K562 (cell line): ENCODE measurements at regions not wholly inside any gene's neighbourhood (a gene's known extent, or its start where the extent isn't known, plus 50 kb on each side); places are given as distances from the start of the nearest gene placed in this dataset.

ENCODE experiments used
- ATAC-seq: fragments of 200-7000 bp; cut with Tn5 transposase; 3 replicates; pipeline ENCODE4 v1.9.1; 2020; ENCODE audit warnings: moderate library complexity
- BruUV-seq: library from RNA; stranded (reverse); fragments of 400-500 nt; replicated peaks from 2 replicates; lab custom pipeline; 2021; lab: Mats Ljungman, UMichigan
- CTCF ChIA-PET: fragments of 300-600 bp; formaldehyde crosslinking; extraction: SDS; loops from one replicate; lab custom pipeline; 2021; ENCODE audit warnings: low intra/inter-chr PET ratio; lab: Yijun Ruan, JAX
- POLR2A ChIA-PET: fragments of 300-600, 350-650 bp; sonication (Branson Sonifier 250); formaldehyde crosslinking; extraction: SDS; loops from one replicate; lab custom pipeline; 2021; ENCODE audit warnings: antibody characterized with exemption, inconsistent platforms; lab: Yijun Ruan, JAX
- DNase-seq, 4 experiments: peaks; one replicate each; pipeline versions ENCODE4 v3.0.0 to v3.0.0-alpha.2; 2011 to 2018; ENCODE audit warnings: low spot score in 3 of 4, mixed read lengths in 3 of 4; ENCODE audit errors: extremely low read depth in 1 of 4
- FAIRE-seq: peaks from 2 replicates; lab custom pipeline; 2011; peaks lifted over from hg19 to GRCh38; lab: Jason Lieb, UNC
- H2AFZ ChIP-seq: 2 replicates; pipeline ENCODE4 v1.6.0; 2011; ENCODE audit warnings: low read depth, low read length, control low read depth, inconsistent platforms
- H3K27ac ChIP-seq: fragments of 200-600 bp; 3 replicates; pipeline ENCODE4 v1.8.0; 2011; ENCODE audit warnings: low read depth, mild to moderate bottlenecking, control low read depth, inconsistent platforms, low read length, moderate library complexity, mixed read lengths; ENCODE audit errors: extremely low read depth
- H3K27me3 ChIP-seq, 2 experiments: fragments of 300-600 bp in 1 of 2; 2 replicates in 1 of 2; 3 replicates in 1 of 2; pipeline versions ENCODE4 v1.6.0 to v1.8.0; 2011; ENCODE audit warnings: inconsistent platforms in 2 of 2, low read length in 2 of 2, mild to moderate bottlenecking in 1 of 2, mixed read lengths in 1 of 2, moderate library complexity in 1 of 2; ENCODE audit not compliant: control insufficient read depth in 2 of 2, insufficient read depth in 2 of 2
- H3K36me3 ChIP-seq: fragments of 300-600 bp; 3 replicates; pipeline ENCODE4 v1.8.0; 2011; ENCODE audit warnings: mild to moderate bottlenecking, low read length, inconsistent platforms; ENCODE audit not compliant: control insufficient read depth, insufficient read depth
- H3K4me1 ChIP-seq, 2 experiments: fragments of 200-600 bp in 1 of 2; replicated peaks in 1 of 2; 2 replicates in 1 of 2; 3 replicates in 1 of 2; pipeline versions ENCODE4 v1.5.1 to v1.8.0; 2011; ENCODE audit warnings: inconsistent platforms in 2 of 2, low read length in 2 of 2, mild to moderate bottlenecking in 1 of 2, mixed read lengths in 1 of 2, moderate library complexity in 1 of 2; ENCODE audit not compliant: control insufficient read depth in 2 of 2, insufficient read depth in 2 of 2
- H3K4me2 ChIP-seq: 2 replicates; pipeline ENCODE4 v1.6.1; 2011; ENCODE audit warnings: low read length, control low read depth, inconsistent platforms, mixed read lengths; ENCODE audit not compliant: insufficient read depth
- H3K4me3 ChIP-seq: fragments of 200-600 bp; sonication (generic), shearing (Covaris generic); 2 replicates; pipeline ENCODE4 v1.5.1; 2016; ENCODE audit warnings: control low read depth, inconsistent platforms
- H3K79me2 ChIP-seq: fragments of 200-600 bp; 3 replicates; pipeline ENCODE4 v1.8.0; 2011; ENCODE audit warnings: low read length, inconsistent platforms; ENCODE audit not compliant: control insufficient read depth, insufficient read depth
- H3K9ac ChIP-seq, 2 experiments: 2 replicates each; pipeline versions ENCODE4 v1.6.0 to v1.6.1; 2011; ENCODE audit warnings: low read depth in 2 of 2, low read length in 2 of 2, control low read depth in 1 of 2, inconsistent platforms in 1 of 2, mild to moderate bottlenecking in 1 of 2, mixed read lengths in 1 of 2; ENCODE audit not compliant: insufficient read depth in 1 of 2
- H3K9me1 ChIP-seq: one replicate; pipeline ENCODE4 v1.6.0; 2011; ENCODE audit warnings: inconsistent platforms, mild to moderate bottlenecking, low read length, moderate library complexity; ENCODE audit not compliant: control insufficient read depth, insufficient read depth
- H3K9me3 ChIP-seq: replicated peaks from 2 replicates; pipeline ENCODE4 v1.5.1; 2011; ENCODE audit warnings: low read depth, low read length, inconsistent platforms; ENCODE audit not compliant: control insufficient read depth, insufficient read depth
- H4K20me1 ChIP-seq: replicated peaks from 2 replicates; pipeline ENCODE4 v1.6.1; 2011; ENCODE audit warnings: low read length, inconsistent platforms, mixed read lengths; ENCODE audit not compliant: control insufficient read depth, insufficient read depth
- GATAD2B ChIP-seq: fragments of 450-650 bp; IDR thresholded peaks from 2 replicates; pipeline ENCODE4 v1.6.1; 2017; ENCODE audit warnings: mild to moderate bottlenecking, borderline replicate concordance
- NCOA4 ChIP-seq: fragments of 450-650 bp; IDR thresholded peaks from 2 replicates; pipeline ENCODE4 v1.6.1; 2018; ENCODE audit warnings: mild to moderate bottlenecking; ENCODE audit not compliant: partially characterized antibody
- RBM39 ChIP-seq: fragments of 200-400 bp; formaldehyde crosslinking; optimal IDR thresholded peaks from 2 replicates; pipeline ENCODE3; 2018; ENCODE audit warnings: low read depth, low read length
- SIRT6 ChIP-seq: IDR thresholded peaks from one replicate; pipeline ENCODE4 v1.6.1; 2012; ENCODE audit warnings: low read depth, mild to moderate bottlenecking, control low read depth, inconsistent platforms, low read length, moderate library complexity
- ZNF121 ChIP-seq: sonication (generic); formaldehyde crosslinking; conservative IDR thresholded peaks from 2 replicates; pipeline ENCODE4 v1.8.0; 2022; ENCODE audit warnings: missing genetic modification reagents
- ZNF217 ChIP-seq: sonication (generic); formaldehyde crosslinking; IDR thresholded peaks from 2 replicates; pipeline ENCODE4 v1.8.0; 2022; ENCODE audit warnings: mild to moderate bottlenecking, missing genetic modification reagents
- WGBS: fragments of 100-300 bp; shearing (Covaris generic); methylation state at CpG from one replicate; pipeline ENCODE4 v1.1.6; 2016; ENCODE audit warnings: low coverage, mixed read lengths; ENCODE audit not compliant: insufficient coverage; ENCODE audit errors: missing lambda C conversion rate; 5-methylcytosine and 5-hydroxymethylcytosine counted together
- in situ Hi-C: fragments of 300-500 bp; cut with MboI; formaldehyde crosslinking; loops from 4 replicates; pipeline ENCODE4 v1.15.0; 2018; ENCODE audit warnings: inconsistent platforms, mixed read lengths
- intact Hi-C: fragments of 100-400 bp; cut with micrococcal nuclease; formaldehyde crosslinking; loops from 2 replicates; pipeline ENCODE4 v1.14.2; 2022
- TF ChIP-seq, protein P1 (sequence below), 3 experiments: IDR thresholded peaks in 2 of 3; conservative IDR thresholded peaks in 1 of 3; 2 replicates each; pipeline ENCODE4 v1.5.1; 2011 to 2012; ENCODE audit warnings: low read length in 3 of 3, mild to moderate bottlenecking in 3 of 3, control low read depth in 2 of 3, improper control_type of control experiment in 1 of 3, inconsistent platforms in 1 of 3, low read depth in 1 of 3, mixed read lengths in 1 of 3, moderate library complexity in 1 of 3; ENCODE audit not compliant: insufficient read depth in 2 of 3
- TF ChIP-seq, protein P2 (sequence below), 3 experiments: fragments of 200-800 bp in 1 of 3; fragments of 250-450 bp in 1 of 3; fragments of 450-650 bp in 1 of 3; sonication (Bioruptor Pico) in 1 of 3; sonication (Bioruptor generic) in 1 of 3; formaldehyde crosslinking in 1 of 3; IDR thresholded peaks; 2 replicates each; pipeline versions ENCODE4 v1.6.1 to v1.8.0; 2016 to 2022; ENCODE audit warnings: mild to moderate bottlenecking in 2 of 3, missing genetic modification characterization in 2 of 3, missing compliant biosample characterization in 1 of 3, moderate library complexity in 1 of 3

DNA sequence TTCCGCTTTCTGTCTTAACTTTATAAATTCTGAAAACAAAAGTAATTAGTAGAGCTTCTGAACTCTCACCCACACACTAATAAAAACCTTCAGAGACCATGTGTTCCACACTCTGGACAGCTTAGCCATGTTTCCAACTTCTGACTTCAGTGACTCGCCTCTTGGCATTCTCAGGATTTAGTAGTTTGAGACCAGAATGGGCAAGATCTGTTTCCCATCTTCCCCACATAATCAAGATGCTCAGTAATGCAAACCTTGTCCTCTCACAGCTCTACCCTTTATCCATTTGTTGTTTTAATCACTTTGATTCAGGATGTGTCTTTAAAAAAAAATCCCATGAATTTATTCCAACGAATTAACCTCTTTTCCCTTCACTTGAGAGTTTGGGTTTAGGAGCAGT is 166.6 kb upstream of the SLC24A5 start:
- Histone ChIP-seq H3K9ac (no peak overlapping the region), H3K27me3 (no peaks in the 10 kb centered on the region), H3K4me1 (no peaks in the 10 kb centered on the region), H3K36me3 (no peaks in the 10 kb centered on the region), H2AFZ (no peak overlapping the region), H3K4me2 (no peak overlapping the region)
- no TSS peak for BruUV-seq
- in situ Hi-C loops: no loop called here
- CTCF ChIA-PET: no interaction called here
- ATAC-seq: no peak
- TF ChIP-seq NCOA4: no peak
- TF ChIP-seq, protein P1, sequence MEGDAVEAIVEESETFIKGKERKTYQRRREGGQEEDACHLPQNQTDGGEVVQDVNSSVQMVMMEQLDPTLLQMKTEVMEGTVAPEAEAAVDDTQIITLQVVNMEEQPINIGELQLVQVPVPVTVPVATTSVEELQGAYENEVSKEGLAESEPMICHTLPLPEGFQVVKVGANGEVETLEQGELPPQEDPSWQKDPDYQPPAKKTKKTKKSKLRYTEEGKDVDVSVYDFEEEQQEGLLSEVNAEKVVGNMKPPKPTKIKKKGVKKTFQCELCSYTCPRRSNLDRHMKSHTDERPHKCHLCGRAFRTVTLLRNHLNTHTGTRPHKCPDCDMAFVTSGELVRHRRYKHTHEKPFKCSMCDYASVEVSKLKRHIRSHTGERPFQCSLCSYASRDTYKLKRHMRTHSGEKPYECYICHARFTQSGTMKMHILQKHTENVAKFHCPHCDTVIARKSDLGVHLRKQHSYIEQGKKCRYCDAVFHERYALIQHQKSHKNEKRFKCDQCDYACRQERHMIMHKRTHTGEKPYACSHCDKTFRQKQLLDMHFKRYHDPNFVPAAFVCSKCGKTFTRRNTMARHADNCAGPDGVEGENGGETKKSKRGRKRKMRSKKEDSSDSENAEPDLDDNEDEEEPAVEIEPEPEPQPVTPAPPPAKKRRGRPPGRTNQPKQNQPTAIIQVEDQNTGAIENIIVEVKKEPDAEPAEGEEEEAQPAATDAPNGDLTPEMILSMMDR (IDR thresholded peaks at IDR 0.05 in 2 of 3, conservative IDR thresholded peaks at IDR 0.05 in 1 of 3; ENCODE audit: insufficient read depth in 2 of 3, low read depth in 1 of 3, low read length in 3 of 3): no peak
- TF ChIP-seq SIRT6: no peak
- no peak for TF ChIP-seq ZNF121 (CRISPR knock-in tag)
- TF ChIP-seq, all 486 proteins: peak for 0
- no peaks in the 10 kb centered on the region for H4K20me1 ChIP-seq
- WGBS: 0% methylated on average over 3 of the region's 3 CpGs
- no peak for FAIRE-seq
- no peak overlapping the region for H3K4me3 ChIP-seq
- no peaks in the 10 kb centered on the region for H3K9me1 ChIP-seq
- no peaks in the 10 kb centered on the region; the same call in 1 of the 2 replicates for H3K9me3 ChIP-seq
- intact Hi-C loops: no loop called here
- no peaks in the 10 kb centered on the region for H3K79me2 ChIP-seq
- H3K27ac ChIP-seq: no peak overlapping the region
- DNase-seq: no peak
- POLR2A ChIA-PET: no interaction called here

DNA sequence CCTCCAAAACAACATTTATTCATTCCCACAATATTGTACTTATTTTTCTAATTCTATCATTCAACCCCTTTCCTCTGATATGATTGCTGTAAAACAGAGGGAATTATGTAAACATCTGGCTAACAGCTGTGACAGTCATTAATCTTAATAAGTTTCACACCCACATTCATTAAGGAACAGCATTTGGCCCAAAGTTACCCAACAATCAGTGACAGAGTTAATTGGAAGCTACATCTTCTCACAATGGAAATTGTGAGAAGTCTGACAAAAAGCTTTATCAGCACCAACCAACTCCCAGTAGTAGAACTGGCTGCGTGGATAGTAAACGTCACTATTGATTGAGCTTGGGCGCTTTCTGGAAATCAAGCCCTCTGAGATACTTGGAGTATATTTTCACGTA is 165.8 kb upstream of the SLC24A5 start:
- ATAC-seq (no peak), DNase-seq (no peak), FAIRE-seq (no peak)
- Histone ChIP-seq H3K27me3 (no peaks in the 10 kb centered on the region), H3K9ac (no peak overlapping the region), H3K4me3 (no peak overlapping the region), H3K4me2 (no peak overlapping the region), H3K79me2 (no peaks in the 10 kb centered on the region), H3K4me1 (no peaks in the 10 kb centered on the region), H2AFZ (no peak overlapping the region), H3K36me3 (no peaks in the 10 kb centered on the region), H4K20me1 (no peaks in the 10 kb centered on the region), H3K27ac (no peak overlapping the region), H3K9me1 (no peaks in the 10 kb centered on the region), H3K9me3 (no peaks in the 10 kb centered on the region; the same call in 1 of the 2 replicates)
- intact Hi-C loops: no loop called here
- no TSS peak for BruUV-seq
- in situ Hi-C loops: no loop called here
- ChIA-PET CTCF (no interaction called here), POLR2A (no interaction called here)
- TF ChIP-seq ZNF217 (CRISPR knock-in tag) (no peak), RBM39 (no peak), GATAD2B (no peak)
- TF ChIP-seq, protein P2, sequence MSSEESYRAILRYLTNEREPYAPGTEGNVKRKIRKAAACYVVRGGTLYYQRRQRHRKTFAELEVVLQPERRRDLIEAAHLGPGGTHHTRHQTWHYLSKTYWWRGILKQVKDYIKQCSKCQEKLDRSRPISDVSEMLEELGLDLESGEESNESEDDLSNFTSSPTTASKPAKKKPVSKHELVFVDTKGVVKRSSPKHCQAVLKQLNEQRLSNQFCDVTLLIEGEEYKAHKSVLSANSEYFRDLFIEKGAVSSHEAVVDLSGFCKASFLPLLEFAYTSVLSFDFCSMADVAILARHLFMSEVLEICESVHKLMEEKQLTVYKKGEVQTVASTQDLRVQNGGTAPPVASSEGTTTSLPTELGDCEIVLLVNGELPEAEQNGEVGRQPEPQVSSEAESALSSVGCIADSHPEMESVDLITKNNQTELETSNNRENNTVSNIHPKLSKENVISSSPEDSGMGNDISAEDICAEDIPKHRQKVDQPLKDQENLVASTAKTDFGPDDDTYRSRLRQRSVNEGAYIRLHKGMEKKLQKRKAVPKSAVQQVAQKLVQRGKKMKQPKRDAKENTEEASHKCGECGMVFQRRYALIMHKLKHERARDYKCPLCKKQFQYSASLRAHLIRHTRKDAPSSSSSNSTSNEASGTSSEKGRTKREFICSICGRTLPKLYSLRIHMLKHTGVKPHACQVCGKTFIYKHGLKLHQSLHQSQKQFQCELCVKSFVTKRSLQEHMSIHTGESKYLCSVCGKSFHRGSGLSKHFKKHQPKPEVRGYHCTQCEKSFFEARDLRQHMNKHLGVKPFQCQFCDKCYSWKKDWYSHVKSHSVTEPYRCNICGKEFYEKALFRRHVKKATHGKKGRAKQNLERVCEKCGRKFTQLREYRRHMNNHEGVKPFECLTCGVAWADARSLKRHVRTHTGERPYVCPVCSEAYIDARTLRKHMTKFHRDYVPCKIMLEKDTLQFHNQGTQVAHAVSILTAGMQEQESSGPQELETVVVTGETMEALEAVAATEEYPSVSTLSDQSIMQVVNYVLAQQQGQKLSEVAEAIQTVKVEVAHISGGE (CRISPR knock-in tag; IDR thresholded peaks at IDR 0.05): no peak
- 0% methylated on average over 4 of the region's 4 CpGs for WGBS
